H1 (cell line): ENCODE measurements at regions not wholly inside any gene's neighbourhood (a gene's known extent, or its start where the extent isn't known, plus 50 kb on each side); places are given as distances from the start of the nearest gene placed in this dataset.

Experiments used
- CTCF ChIA-PET: fragments of 300-600 bp; sonication (Branson Sonifier 250); formaldehyde crosslinking; loops from one replicate; lab custom pipeline; 2021; ENCODE audit not compliant: partially characterized antibody; lab: Charles Lee
- POLR2A ChIA-PET: fragments of 300-600 bp; sonication (Branson Sonifier 250); formaldehyde crosslinking; loops from one replicate; lab custom pipeline; 2021; ENCODE audit warnings: inconsistent platforms; ENCODE audit not compliant: partially characterized antibody; lab: Charles Lee
- DNase-seq, 2 experiments: peaks; one replicate each; pipeline versions ENCODE4 v3.0.0 to v3.0.0-alpha.2; 2010 to 2022; ENCODE audit warnings: low spot score in 2 of 2, low read depth in 1 of 2, mixed read lengths in 1 of 2
- FAIRE-seq: peaks from 2 replicates; lab custom pipeline; 2011; peaks lifted over from hg19 to GRCh38; lab: Jason Lieb, UNC
- H2AFZ ChIP-seq: 2 replicates; pipeline ENCODE4 v1.8.1; 2012; ENCODE audit warnings: low read length, inconsistent platforms
- H2AK5ac ChIP-seq: 2 replicates; pipeline ENCODE4 v1.6.1; 2013; ENCODE audit warnings: low read depth, low read length
- H2BK120ac ChIP-seq: replicated peaks from 2 replicates; pipeline ENCODE3; 2013; ENCODE audit warnings: low read depth, low read length, inconsistent platforms
- H2BK12ac ChIP-seq: 2 replicates; pipeline ENCODE4 v1.6.1; 2013; ENCODE audit warnings: low read depth, low read length
- H2BK15ac ChIP-seq: 2 replicates; pipeline ENCODE4 v1.6.1; 2013; ENCODE audit warnings: low read length
- H2BK20ac ChIP-seq: 2 replicates; pipeline ENCODE4 v1.6.1; 2013; ENCODE audit warnings: low read length
- H2BK5ac ChIP-seq: 2 replicates; pipeline ENCODE4 v1.6.1; 2013; ENCODE audit warnings: low read depth, low read length
- H3K14ac ChIP-seq: 2 replicates; pipeline ENCODE4 v1.6.1; 2013; ENCODE audit warnings: inconsistent platforms; ENCODE audit not compliant: insufficient read length
- H3K18ac ChIP-seq: 2 replicates; pipeline ENCODE4 v1.6.1; 2013; ENCODE audit warnings: low read length; ENCODE audit errors: extremely low read depth
- H3K23ac ChIP-seq: 2 replicates; pipeline ENCODE4 v1.6.1; 2013; ENCODE audit warnings: inconsistent platforms; ENCODE audit not compliant: insufficient read length
- H3K23me2 ChIP-seq: 2 replicates; pipeline ENCODE4 v1.6.1; 2013; ENCODE audit warnings: low read depth, low read length
- H3K27ac ChIP-seq: 2 replicates; pipeline ENCODE4 v1.6.1; 2011; ENCODE audit warnings: low read depth, low read length, inconsistent platforms
- H3K27me3 ChIP-seq, 4 experiments: replicated peaks in 1 of 4; 1 replicate in 1 of 4; 2 replicates in 3 of 4; pipeline versions ENCODE4 v1.6.1 to v1.8.1; 2011 to 2013; ENCODE audit warnings: low read length in 3 of 4, mild to moderate bottlenecking in 3 of 4, inconsistent platforms in 2 of 4, mixed read lengths in 2 of 4, moderate library complexity in 1 of 4; ENCODE audit not compliant: control insufficient read depth in 3 of 4, insufficient read depth in 3 of 4; ENCODE audit errors: extremely low read depth in 1 of 4
- H3K36me3 ChIP-seq, 4 experiments: 2 replicates each; pipeline versions ENCODE4 v1.6.1 to v1.8.1; 2011 to 2013; ENCODE audit warnings: mild to moderate bottlenecking in 4 of 4, low read length in 3 of 4, moderate library complexity in 2 of 4, control low read depth in 1 of 4, inconsistent platforms in 1 of 4; ENCODE audit not compliant: insufficient read depth in 4 of 4, control insufficient read depth in 2 of 4
- H3K4ac ChIP-seq: replicated peaks from 2 replicates; pipeline ENCODE3; 2013; ENCODE audit warnings: low read length, low read depth, mixed read lengths, inconsistent platforms; ENCODE audit not compliant: insufficient read length
- H3K4me1 ChIP-seq, 4 experiments: replicated peaks in 1 of 4; 1 replicate in 1 of 4; 2 replicates in 3 of 4; pipeline versions ENCODE4 v1.6.1 to v1.8.1; 2011 to 2013; ENCODE audit warnings: low read length in 3 of 4, inconsistent platforms in 2 of 4, mixed read lengths in 1 of 4; ENCODE audit not compliant: insufficient read depth in 4 of 4, control insufficient read depth in 3 of 4
- H3K4me2 ChIP-seq, 2 experiments: 2 replicates each; pipeline versions ENCODE4 v1.6.1 to v1.8.1; 2011 to 2013; ENCODE audit warnings: low read depth in 2 of 2, low read length in 2 of 2, control low read depth in 1 of 2, inconsistent platforms in 1 of 2, mild to moderate bottlenecking in 1 of 2; ENCODE audit not compliant: insufficient read depth in 1 of 2
- H3K4me3 ChIP-seq, 4 experiments: fragments of 200-600, 300-600 bp in 1 of 4; sonication (generic), shearing (Covaris generic), sonication (Bioruptor Twin) in 1 of 4; 2 replicates each; pipeline versions ENCODE4 v1.5.1 to v1.8.1; 2011 to 2016; ENCODE audit warnings: low read length in 4 of 4, low read depth in 3 of 4, control low read depth in 2 of 4, inconsistent platforms in 2 of 4, mild to moderate bottlenecking in 2 of 4, mixed read lengths in 1 of 4, moderate library complexity in 1 of 4; ENCODE audit not compliant: insufficient read depth in 2 of 4; ENCODE audit errors: extremely low read depth in 1 of 4
- H3K56ac ChIP-seq: replicated peaks from 2 replicates; pipeline ENCODE3; 2013; ENCODE audit warnings: low read depth, mild to moderate bottlenecking, mixed read lengths, low read length, inconsistent platforms; ENCODE audit not compliant: insufficient read length
- H3K79me1 ChIP-seq: 2 replicates; pipeline ENCODE4 v1.6.1; 2013; ENCODE audit warnings: low read depth, low read length, control low read depth
- H3K79me2 ChIP-seq, 2 experiments: 2 replicates each; pipeline versions ENCODE4 v1.6.1 to v1.8.1; 2012 to 2013; ENCODE audit warnings: low read length in 2 of 2, mild to moderate bottlenecking in 2 of 2, inconsistent platforms in 1 of 2; ENCODE audit not compliant: insufficient read depth in 2 of 2, control insufficient read depth in 1 of 2
- H3K9ac ChIP-seq, 4 experiments: replicated peaks in 1 of 4; 1 replicate in 1 of 4; 2 replicates in 3 of 4; pipeline versions ENCODE4 v1.6.1 to v1.8.1; 2011 to 2013; ENCODE audit warnings: low read depth in 3 of 4, low read length in 3 of 4, control low read depth in 2 of 4, mild to moderate bottlenecking in 2 of 4, moderate library complexity in 2 of 4, inconsistent platforms in 1 of 4; ENCODE audit errors: extremely low read depth in 1 of 4
- H3K9me3 ChIP-seq, 2 experiments: 2 replicates each; pipeline versions ENCODE4 v1.6.1 to v1.8.1; 2012 to 2013; ENCODE audit warnings: mild to moderate bottlenecking in 2 of 2, moderate library complexity in 2 of 2, control low read depth in 1 of 2, inconsistent platforms in 1 of 2, low read depth in 1 of 2, low read length in 1 of 2, mixed read lengths in 1 of 2; ENCODE audit not compliant: insufficient read depth in 2 of 2
- H4K20me1 ChIP-seq, 2 experiments: replicated peaks in 1 of 2; 2 replicates each; pipeline versions ENCODE3 to v1.8.1; 2011 to 2013; ENCODE audit warnings: inconsistent platforms in 2 of 2, low read length in 2 of 2, mild to moderate bottlenecking in 1 of 2; ENCODE audit not compliant: insufficient read depth in 2 of 2, control insufficient read depth in 1 of 2
- H4K5ac ChIP-seq: 2 replicates; pipeline ENCODE4 v1.6.1; 2013; ENCODE audit warnings: low read length, low read depth, mixed read lengths, inconsistent platforms; ENCODE audit not compliant: insufficient read length
- H4K8ac ChIP-seq: 2 replicates; pipeline ENCODE4 v1.8.0; 2013; ENCODE audit warnings: mild to moderate bottlenecking, moderate library complexity, low read length, inconsistent platforms; ENCODE audit not compliant: insufficient read depth; ENCODE audit errors: extremely low read depth
- H4K91ac ChIP-seq: replicated peaks from 2 replicates; pipeline ENCODE3; 2013; ENCODE audit warnings: low read length, mixed read lengths, inconsistent platforms; ENCODE audit not compliant: insufficient read length
- BACH1 ChIP-seq: IDR thresholded peaks from 2 replicates; pipeline ENCODE4 v1.6.1; 2012; ENCODE audit warnings: low read length, improper control_type of control experiment
- GTF2F1 ChIP-seq: IDR thresholded peaks from 2 replicates; pipeline ENCODE4 v1.6.1; 2012; ENCODE audit warnings: low read depth, low read length, improper control_type of control experiment, borderline replicate concordance
- JUN ChIP-seq: IDR thresholded peaks from 2 replicates; pipeline ENCODE4 v1.6.1; 2011; ENCODE audit warnings: low read depth, mild to moderate bottlenecking, improper control_type of control experiment, low read length
- KDM4A ChIP-seq: IDR thresholded peaks from one replicate; pipeline ENCODE4 v1.7.1; 2012; ENCODE audit warnings: low read depth, mild to moderate bottlenecking, moderate library complexity, low read length, inconsistent platforms; ENCODE audit not compliant: severe bottlenecking
- MAFK ChIP-seq: IDR thresholded peaks from 2 replicates; pipeline ENCODE4 v1.6.1; 2012; ENCODE audit warnings: low read depth, mild to moderate bottlenecking, improper control_type of control experiment, low read length
- MAX ChIP-seq: IDR thresholded peaks from 2 replicates; pipeline ENCODE4 v1.6.1; 2012; ENCODE audit warnings: inconsistent platforms
- NANOG ChIP-seq: IDR thresholded peaks from 2 replicates; pipeline ENCODE4 v1.6.1; 2011; ENCODE audit warnings: low read length, low read depth, mild to moderate bottlenecking, inconsistent platforms; ENCODE audit not compliant: insufficient read depth, poor library complexity, severe bottlenecking
- SIN3A ChIP-seq, 2 experiments: IDR thresholded peaks in 1 of 2; conservative IDR thresholded peaks in 1 of 2; 2 replicates each; pipeline ENCODE4 v1.6.1; 2011 to 2012; ENCODE audit warnings: low read length in 2 of 2, improper control_type of control experiment in 1 of 2, low read depth in 1 of 2, mild to moderate bottlenecking in 1 of 2
- SIX5 ChIP-seq: IDR thresholded peaks from 2 replicates; pipeline ENCODE4 v1.6.1; 2011; ENCODE audit warnings: mild to moderate bottlenecking, low read depth, low read length
- SP1 ChIP-seq: IDR thresholded peaks from 2 replicates; pipeline ENCODE4 v1.6.1; 2011; ENCODE audit warnings: low read depth, low read length
- TBP ChIP-seq: IDR thresholded peaks from 2 replicates; pipeline ENCODE4 v1.6.1; 2011; ENCODE audit warnings: low read depth, low read length, improper control_type of control experiment
- YY1 ChIP-seq: IDR thresholded peaks from 2 replicates; pipeline ENCODE4 v1.6.1; 2011; ENCODE audit warnings: low read depth, mild to moderate bottlenecking, low read length
- WGBS, 2 experiments: shearing (Covaris generic) in 1 of 2; methylation state at CpG; one replicate each; pipeline versions ENCODE4 v1.1.6 to v1.1.7; 2013 to 2015; ENCODE audit warnings: low lambda C conversion rate in 2 of 2, mixed read lengths in 2 of 2, inconsistent platforms in 1 of 2, low coverage in 1 of 2, missing lambda C conversion rate in 1 of 2; ENCODE audit not compliant: insufficient replicate concordance in 2 of 2, insufficient coverage in 1 of 2, insufficient read length in 1 of 2; ENCODE audit errors: extremely low coverage in 1 of 2, missing lambda C conversion rate in 1 of 2; 5-methylcytosine and 5-hydroxymethylcytosine counted together

GRCh38 chr10:42939237-42939636 is 137.6 kb upstream of the RET start:
- H4K20me1 ChIP-seq: no peaks in the 10 kb centered on the region
- POLR2A ChIA-PET: no interaction called here

More at GRCh38 chr10:42939237-42939636, 137.6 kb upstream of the RET start:
- TF ChIP-seq MAFK: no peak
- no peak for TF ChIP-seq SIN3A (conservative IDR thresholded peaks at IDR 0.05 in 1 of 2, IDR thresholded peaks at IDR 0.05 in 1 of 2; ENCODE audit: low read depth in 1 of 2, low read length in 2 of 2)
- TF ChIP-seq SIX5: no peak
- no peak for TF ChIP-seq BACH1
- TF ChIP-seq YY1: no peak
- TF ChIP-seq NANOG: no peak
- TF ChIP-seq GTF2F1: no peak
- TF ChIP-seq KDM4A: no peak
- TF ChIP-seq JUN: no peak
- TF ChIP-seq SP1: no peak
- no peak for TF ChIP-seq TBP
- TF ChIP-seq MAX: no peak
- H3K9me3 ChIP-seq: no peaks in the 10 kb centered on the region
- no peak overlapping the region for H3K56ac ChIP-seq
- no peak overlapping the region for H3K27ac ChIP-seq
- no peak overlapping the region for H2BK120ac ChIP-seq
- H3K23me2 ChIP-seq: no peaks in the 10 kb centered on the region; the same call in 1 of the 2 replicates
- no peak overlapping the region for H3K4ac ChIP-seq
- H4K5ac ChIP-seq: no peak overlapping the region
- FAIRE-seq (no peak), DNase-seq (peak in 1 of 2 experiments; percentile 31)
- H2BK20ac ChIP-seq: no peak overlapping the region
- H3K79me1 ChIP-seq: no peaks in the 10 kb centered on the region
- H3K4me2 ChIP-seq: no peak overlapping the region
- no peaks in the 10 kb centered on the region for H3K36me3 ChIP-seq
- no peak overlapping the region for H2AFZ ChIP-seq
- peaks cover 1 to 9% (median 8%) of the 10 kb centered on the region in 4 experiments for H3K27me3 ChIP-seq
- H2BK5ac ChIP-seq: no peak overlapping the region
- no peak overlapping the region for H3K18ac ChIP-seq
- H3K4me1 ChIP-seq: no peaks in the 10 kb centered on the region; a peak in 1 of 7 replicates
- no peak overlapping the region for H3K9ac ChIP-seq
- WGBS, 2 experiments: 81% methylated on average over 11 of the region's 11 CpGs; no CpG with 5 or more reads in 1 of the 2 experiments
- no peak overlapping the region for H2BK12ac ChIP-seq
- no peak overlapping the region for H3K14ac ChIP-seq
- no peak overlapping the region for H3K23ac ChIP-seq
- no peak overlapping the region for H3K4me3 ChIP-seq
- no peak overlapping the region for H4K91ac ChIP-seq
- no peak overlapping the region for H2BK15ac ChIP-seq
- H4K8ac ChIP-seq: no peak overlapping the region
- no peaks in the 10 kb centered on the region for H3K79me2 ChIP-seq
- CTCF ChIA-PET: interaction anchor here (0.9 to 2.0 kb wide), 2 partner anchors 13 to 102 kb away, joined by 4 read pairs; no protein-coding TSS in a partner anchor
- H2AK5ac ChIP-seq: no peak overlapping the region
